RWPE1 (cell line): ENCODE measurements at regions not wholly inside any gene's neighbourhood (a gene's known extent, or its start where the extent isn't known, plus 50 kb on each side); places are given as distances from the start of the nearest gene placed in this dataset.
A peak's percentile ranks its signal among the peaks of the same experiment; 100 is the strongest.

Experiments
- CTCF ChIA-PET: fragments of 350-600 bp; sonication (Branson Sonifier 250); formaldehyde crosslinking; extraction: SDS; loops from one replicate; lab custom pipeline; 2021; lab: Yijun Ruan, JAX
- POLR2A ChIA-PET: fragments of 400-600 bp; formaldehyde crosslinking; extraction: SDS; loops from one replicate; lab custom pipeline; 2020; ENCODE audit warnings: antibody characterized with exemption; ENCODE audit not compliant: low non-redundant PET; lab: Yijun Ruan, JAX
- DNase-seq: peaks from one replicate; pipeline ENCODE4 v3.0.0; 2012; ENCODE audit warnings: low spot score
- H3K27ac ChIP-seq: fragments of 450-650 bp; 2 replicates; pipeline ENCODE4 v1.5.1; 2017
- CTCF ChIP-seq: fragments of 450-650 bp; conservative IDR thresholded peaks from 2 replicates; pipeline ENCODE4 v1.5.1; 2017; ENCODE audit warnings: low read depth, mild to moderate bottlenecking

- DNase-seq = peak; percentile 72
- TF ChIP-seq CTCF = no peak
- CTCF ChIA-PET = interaction anchor here (0.6 kb wide), 1 partner anchor 22 kb away, joined by 4 read pairs; no protein-coding TSS in a partner anchor
- no peak overlapping the region for H3K27ac ChIP-seq
- POLR2A ChIA-PET = no interaction called here
Measured at GRCh38 chr9:89247431-89248353, 63.3 kb upstream of the CKS2 start.

- POLR2A ChIA-PET = no interaction called here
- H3K27ac ChIP-seq = no peak overlapping the region
- TF ChIP-seq CTCF = no peak
- no peak for DNase-seq
- CTCF ChIA-PET = no interaction called here
Measured at GRCh38 chr9:89249001-89249400, 62.0 kb upstream of the CKS2 start.

- no peak overlapping the region for H3K27ac ChIP-seq
- ChIA-PET CTCF (no interaction called here), POLR2A (no interaction called here)
- no peak for TF ChIP-seq CTCF
- DNase-seq = no peak
Measured at GRCh38 chr9:89252651-89253267, 58.2 kb upstream of the CKS2 start.

- POLR2A ChIA-PET = no interaction called here
- no peak for DNase-seq
- CTCF ChIA-PET = no interaction called here
- H3K27ac ChIP-seq = no peak overlapping the region
- no peak for TF ChIP-seq CTCF
Measured at GRCh38 chr9:89254058-89254772, 56.8 kb upstream of the CKS2 start.

GRCh38 chr9:89254773-89255125 lies 56.2 kb upstream of the CKS2 start:
- no peak for TF ChIP-seq CTCF
- ChIA-PET CTCF (no interaction called here), POLR2A (no interaction called here)
- no peak overlapping the region for H3K27ac ChIP-seq
- DNase-seq = no peak

DNA sequence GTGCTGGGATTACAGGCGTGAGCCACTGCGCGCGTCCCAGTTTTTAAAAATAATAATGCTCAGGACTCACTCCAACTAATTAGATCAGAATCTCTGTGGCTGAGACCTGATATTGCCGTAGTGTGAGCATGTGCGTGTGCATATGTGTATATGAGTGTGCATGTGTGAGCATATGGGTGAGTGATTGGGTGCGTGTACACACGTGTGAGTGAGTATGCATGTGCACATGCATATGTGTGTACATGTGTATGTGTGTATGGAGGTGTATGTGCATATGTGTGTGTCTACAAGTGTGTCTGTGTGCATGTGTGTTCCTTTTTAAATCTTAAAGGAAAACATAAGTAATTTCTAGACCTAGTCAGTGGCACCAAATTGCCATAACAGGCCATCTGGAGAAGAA lies 54.8 kb upstream of the CKS2 start:
- no peak for TF ChIP-seq CTCF
- CTCF ChIA-PET = interaction anchor here (0.7 kb wide), 1 partner anchor 7 kb away, joined by 3 read pairs; no protein-coding TSS in a partner anchor
- no peak for DNase-seq
- no peak overlapping the region for H3K27ac ChIP-seq
- POLR2A ChIA-PET = no interaction called here
